ENCODE measurements at regions not wholly inside any gene's neighbourhood (a gene's known extent, or its start where the extent isn't known, plus 50 kb on each side); places are given as distances from the start of the nearest gene placed in this dataset.

- Histone ChIP-seq H3K36me3 (ENCODE audit: control insufficient read depth, insufficient read depth, low read length) (no peaks in the 10 kb centered on the region), H3K9me3 (ENCODE audit: control insufficient read depth, low read length) (no peaks in the 10 kb centered on the region), H3K9ac (ENCODE audit: extremely low read depth, low read length, poor library complexity, severe bottlenecking) (no peak overlapping the region), H3K27me3 (ENCODE audit: control insufficient read depth, insufficient read depth, low read length, poor library complexity, severe bottlenecking) (no peaks in the 10 kb centered on the region), H3K4me1 (ENCODE audit: control insufficient read depth, insufficient read depth, low read length) (no peaks in the 10 kb centered on the region), H3K4me3 (ENCODE audit: low read length) (no peak overlapping the region), H3K27ac (ENCODE audit: low read depth, low read length) (no peak overlapping the region)
- 87 to 96% methylated on average over 3 to 21 of the region's 21 CpGs for WGBS, 2 experiments (ENCODE audit: insufficient coverage in 1 of 2, insufficient read length in 1 of 2)
- no peaks in the 10 kb centered on the region for H3K36me3 Mint-ChIP-seq (ENCODE audit: low read depth)
- H3K27ac Mint-ChIP-seq = no peak overlapping the region
- no peak for TF ChIP-seq CTCF (conservative IDR thresholded peaks at IDR 0.05)
- H3K4me1 Mint-ChIP-seq = no peaks in the 10 kb centered on the region
- no peak for DNase-seq
- no peaks in the 10 kb centered on the region for H3K27me3 Mint-ChIP-seq (ENCODE audit: insufficient read depth)
- H3K9me3 Mint-ChIP-seq = no peaks in the 10 kb centered on the region
- H3K4me3 Mint-ChIP-seq = no peak overlapping the region
Measured at GRCh38 chr2:78701546-78701945, 324.0 kb upstream of the REG3G start.

DNA sequence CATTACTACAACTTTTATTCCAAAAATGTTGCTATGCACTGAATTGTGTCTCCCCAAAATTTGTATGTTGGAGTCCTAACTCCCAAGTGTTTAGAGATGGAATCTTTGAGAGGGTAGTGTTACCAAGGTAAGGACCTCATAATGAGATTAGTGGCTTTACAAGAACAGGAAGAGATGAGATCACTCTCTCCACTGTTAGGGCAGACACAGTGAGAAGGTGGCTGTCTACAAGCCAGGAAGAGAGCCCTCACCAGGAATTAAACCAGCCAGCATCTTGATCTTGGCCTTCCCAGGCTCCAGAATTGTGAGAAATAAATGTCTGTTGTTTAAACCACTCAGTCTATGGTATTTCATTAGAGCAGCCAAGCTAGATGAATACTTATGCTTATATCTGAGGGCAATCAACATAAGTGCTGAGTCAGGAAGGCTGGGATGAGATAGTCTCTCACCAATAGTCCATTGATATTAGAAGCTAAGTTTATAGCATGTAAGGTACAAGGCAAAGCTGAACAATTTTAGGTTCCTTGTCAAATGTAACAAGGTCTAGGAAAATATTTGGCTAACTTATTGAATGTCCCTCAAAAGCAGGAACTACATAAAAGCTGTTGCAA lies 317.6 kb upstream of the REG3G start:
- no peak overlapping the region for H3K9ac ChIP-seq (ENCODE audit: extremely low read depth, low read length, poor library complexity, severe bottlenecking)
- H3K36me3 ChIP-seq (ENCODE audit: control insufficient read depth, insufficient read depth, low read length) = no peaks in the 10 kb centered on the region
- no peak for DNase-seq
- H3K4me1 ChIP-seq (ENCODE audit: control insufficient read depth, insufficient read depth, low read length) = no peaks in the 10 kb centered on the region
- no peak overlapping the region for H3K4me3 Mint-ChIP-seq
- no peak overlapping the region for H3K27ac Mint-ChIP-seq
- no peaks in the 10 kb centered on the region for H3K9me3 Mint-ChIP-seq
- TF ChIP-seq CTCF (conservative IDR thresholded peaks at IDR 0.05) = no peak
- H3K27me3 Mint-ChIP-seq (ENCODE audit: insufficient read depth) = no peaks in the 10 kb centered on the region
- H3K4me1 Mint-ChIP-seq = peaks cover 6% of the 10 kb centered on the region
- no peaks in the 10 kb centered on the region for H3K36me3 Mint-ChIP-seq (ENCODE audit: low read depth)
- no peaks in the 10 kb centered on the region for H3K27me3 ChIP-seq (ENCODE audit: control insufficient read depth, insufficient read depth, low read length, poor library complexity, severe bottlenecking)
- no peaks in the 10 kb centered on the region for H3K9me3 ChIP-seq (ENCODE audit: control insufficient read depth, low read length)
- no peak overlapping the region for H3K4me3 ChIP-seq (ENCODE audit: low read length)
- no peak overlapping the region for H3K27ac ChIP-seq (ENCODE audit: low read depth, low read length)

DNA sequence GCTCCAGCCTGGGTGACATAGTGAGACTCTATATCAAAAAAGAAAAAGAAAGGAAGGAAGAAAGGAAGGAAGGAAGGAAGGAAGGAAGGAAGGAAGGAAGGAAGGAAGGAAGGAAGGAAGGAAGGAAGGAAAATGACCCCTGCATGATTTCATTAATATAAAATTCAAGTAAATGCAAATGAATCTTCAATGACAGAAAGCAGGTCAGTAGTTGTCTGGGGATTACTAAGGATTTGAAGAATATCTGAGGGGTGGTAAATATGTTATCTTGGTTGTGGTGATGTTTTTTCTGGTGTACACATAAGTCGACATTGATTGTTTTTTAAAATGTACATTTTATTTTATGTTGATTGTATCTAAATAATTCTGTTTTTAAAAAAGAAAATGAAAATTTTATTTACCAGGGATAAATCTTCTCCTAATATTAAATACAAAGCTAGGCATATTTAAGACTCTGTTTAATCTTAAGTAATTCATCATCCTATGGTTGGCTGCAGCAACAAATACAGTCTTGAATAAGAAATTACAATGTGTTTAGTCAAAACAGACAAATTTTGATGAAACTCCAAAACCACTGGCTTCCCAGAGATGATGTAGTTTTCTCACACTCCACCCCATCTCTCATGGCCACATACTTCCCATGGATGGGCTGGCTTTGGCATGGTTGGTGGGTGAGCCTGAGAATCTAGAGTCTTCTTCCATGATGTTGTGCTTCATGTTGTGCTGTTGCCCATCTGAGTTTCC lies 314.7 kb upstream of the REG3G start:
- Histone ChIP-seq H3K9me3 (ENCODE audit: control insufficient read depth, low read length) (no peaks in the 10 kb centered on the region), H3K9ac (ENCODE audit: extremely low read depth, low read length, poor library complexity, severe bottlenecking) (no peak overlapping the region), H3K4me3 (ENCODE audit: low read length) (no peak overlapping the region), H3K27ac (ENCODE audit: low read depth, low read length) (no peak overlapping the region), H3K27me3 (ENCODE audit: control insufficient read depth, insufficient read depth, low read length, poor library complexity, severe bottlenecking) (no peaks in the 10 kb centered on the region), H3K36me3 (ENCODE audit: control insufficient read depth, insufficient read depth, low read length) (no peaks in the 10 kb centered on the region), H3K4me1 (ENCODE audit: control insufficient read depth, insufficient read depth, low read length) (no peaks in the 10 kb centered on the region)
- H3K36me3 Mint-ChIP-seq (ENCODE audit: low read depth) = no peaks in the 10 kb centered on the region
- no peak for DNase-seq
- no peak overlapping the region for H3K4me3 Mint-ChIP-seq
- H3K27ac Mint-ChIP-seq = no peak overlapping the region
- H3K4me1 Mint-ChIP-seq = peaks cover 6% of the 10 kb centered on the region
- no peak for TF ChIP-seq CTCF (conservative IDR thresholded peaks at IDR 0.05)
- WGBS, 2 experiments (ENCODE audit: insufficient coverage in 1 of 2, insufficient read length in 1 of 2) = no CpG with 5 or more reads among the region's 1 CpG
- no peaks in the 10 kb centered on the region for H3K27me3 Mint-ChIP-seq (ENCODE audit: insufficient read depth)
- H3K9me3 Mint-ChIP-seq = no peaks in the 10 kb centered on the region
